Upper lobe of right lung (tissue), 1 donor: ENCODE measurements at regions not wholly inside any gene's neighbourhood (a gene's known extent, or its start where the extent isn't known, plus 50 kb on each side); places are given as distances from the start of the nearest gene placed in this dataset.
"Not testable (repeated sequence)": the region's sequence is repeated elsewhere in the genome, so short reads cannot be mapped to it uniquely, and the experiment has no call there.

Experiments used
- ATAC-seq: fragments of 200-7000 bp; cut with Tn5 transposase; one replicate; pipeline ENCODE4 v1.9.1; 2020; ENCODE audit warnings: mild to moderate bottlenecking, moderate library complexity
- DNase-seq: peaks from one replicate; pipeline ENCODE4 v3.0.0-alpha.2; 2020
- H3K27ac ChIP-seq: fragments of 200-600 bp; one replicate; pipeline ENCODE4 v1.8.0; 2022
- H3K27me3 ChIP-seq: fragments of 200-600 bp; one replicate; pipeline ENCODE4 v1.8.0; 2022; ENCODE audit warnings: mild to moderate bottlenecking
- H3K36me3 ChIP-seq: fragments of 200-600 bp; one replicate; pipeline ENCODE4 v1.8.0; 2022
- H3K4me1 ChIP-seq: fragments of 200-600 bp; one replicate; pipeline ENCODE4 v1.8.0; 2022
- H3K4me3 ChIP-seq: fragments of 200-600 bp; one replicate; pipeline ENCODE4 v1.8.0; 2022; ENCODE audit warnings: mild to moderate bottlenecking
- H3K9me3 ChIP-seq: fragments of 200-600 bp; one replicate; pipeline ENCODE4 v1.8.0; 2022
- CTCF ChIP-seq: fragments of 200-600 bp; IDR thresholded peaks from one replicate; pipeline ENCODE4 v1.8.0; 2022; ENCODE audit warnings: antibody characterized with exemption
- intact Hi-C: fragments of 100-400 bp; cut with DNase I; formaldehyde crosslinking; loops from one replicate; pipeline ENCODE4 v1.11.0; 2022
- donor health status: DM: no; HTN: yes; CAD: no; lungs with severe emphysema.

- TF ChIP-seq CTCF = no peak
- Histone ChIP-seq H3K4me3 (no peak overlapping the region), H3K36me3 (no peaks in the 10 kb centered on the region), H3K27me3 (no peaks in the 10 kb centered on the region), H3K9me3 (no peaks in the 10 kb centered on the region), H3K27ac (no peak overlapping the region), H3K4me1 (no peaks in the 10 kb centered on the region)
- DNase-seq (no peak), ATAC-seq (no peak)
- intact Hi-C loops = no loop called here
These were observed 69.3 kb upstream of the HMGB1 start for GRCh38 chr13:30535046-30535445.

- Histone ChIP-seq H3K4me1 (no peaks in the 10 kb centered on the region), H3K9me3 (no peaks in the 10 kb centered on the region), H3K27me3 (no peaks in the 10 kb centered on the region), H3K4me3 (no peak overlapping the region), H3K27ac (no peak overlapping the region), H3K36me3 (no peaks in the 10 kb centered on the region)
- DNase-seq = no peak
- no peak for ATAC-seq
- intact Hi-C loops = no loop called here
- no peak for TF ChIP-seq CTCF
These were observed 72.4 kb upstream of the USPL1 start for GRCh38 chr13:30545320-30545719.

GRCh38 chr13:30548046-30548445 lies 69.7 kb upstream of the USPL1 start:
- intact Hi-C loops, H3K4me3 ChIP-seq, H3K4me1 ChIP-seq, H3K36me3 ChIP-seq, H3K27ac ChIP-seq, DNase-seq, H3K27me3 ChIP-seq, ATAC-seq, H3K9me3 ChIP-seq: not testable (repeated sequence)

GRCh38 chr13:30551189-30551588 lies 66.5 kb upstream of the USPL1 start:
- H3K4me1 ChIP-seq = no peaks in the 10 kb centered on the region
- no peak overlapping the region for H3K4me3 ChIP-seq
- H3K27ac ChIP-seq = no peak overlapping the region
- DNase-seq (no peak), ATAC-seq (peak; percentile 80)
- intact Hi-C loops = no loop called here
- peak; percentile 36 for TF ChIP-seq CTCF
- H3K36me3 ChIP-seq = no peaks in the 10 kb centered on the region
- H3K27me3 ChIP-seq = no peaks in the 10 kb centered on the region
- H3K9me3 ChIP-seq = no peaks in the 10 kb centered on the region

- H3K36me3 ChIP-seq = no peaks in the 10 kb centered on the region
- TF ChIP-seq CTCF = no peak
- intact Hi-C loops = no loop called here
- ATAC-seq (no peak), DNase-seq (no peak)
- no peak overlapping the region for H3K27ac ChIP-seq
- no peaks in the 10 kb centered on the region for H3K27me3 ChIP-seq
- H3K9me3 ChIP-seq = no peaks in the 10 kb centered on the region
- H3K4me3 ChIP-seq = no peak overlapping the region
- H3K4me1 ChIP-seq = no peaks in the 10 kb centered on the region
These were observed 65.2 kb upstream of the USPL1 start for GRCh38 chr13:30552567-30552966.

GRCh38 chr13:30559274-30559673 lies 58.4 kb upstream of the USPL1 start:
- no peak for TF ChIP-seq CTCF
- Histone ChIP-seq H3K9me3 (no peaks in the 10 kb centered on the region), H3K27ac (no peak overlapping the region), H3K36me3 (no peaks in the 10 kb centered on the region), H3K27me3 (no peaks in the 10 kb centered on the region), H3K4me1 (no peaks in the 10 kb centered on the region), H3K4me3 (no peak overlapping the region)
- DNase-seq = no peak
- intact Hi-C loops = no loop called here
- no peak for ATAC-seq
